ENCODE measurements at regions not wholly inside any gene's neighbourhood (a gene's known extent, or its start where the extent isn't known, plus 50 kb on each side); places are given as distances from the start of the nearest gene placed in this dataset.
"Not testable (repeated sequence)": the region's sequence is repeated elsewhere in the genome, so short reads cannot be mapped to it uniquely, and the experiment has no call there.

DNA sequence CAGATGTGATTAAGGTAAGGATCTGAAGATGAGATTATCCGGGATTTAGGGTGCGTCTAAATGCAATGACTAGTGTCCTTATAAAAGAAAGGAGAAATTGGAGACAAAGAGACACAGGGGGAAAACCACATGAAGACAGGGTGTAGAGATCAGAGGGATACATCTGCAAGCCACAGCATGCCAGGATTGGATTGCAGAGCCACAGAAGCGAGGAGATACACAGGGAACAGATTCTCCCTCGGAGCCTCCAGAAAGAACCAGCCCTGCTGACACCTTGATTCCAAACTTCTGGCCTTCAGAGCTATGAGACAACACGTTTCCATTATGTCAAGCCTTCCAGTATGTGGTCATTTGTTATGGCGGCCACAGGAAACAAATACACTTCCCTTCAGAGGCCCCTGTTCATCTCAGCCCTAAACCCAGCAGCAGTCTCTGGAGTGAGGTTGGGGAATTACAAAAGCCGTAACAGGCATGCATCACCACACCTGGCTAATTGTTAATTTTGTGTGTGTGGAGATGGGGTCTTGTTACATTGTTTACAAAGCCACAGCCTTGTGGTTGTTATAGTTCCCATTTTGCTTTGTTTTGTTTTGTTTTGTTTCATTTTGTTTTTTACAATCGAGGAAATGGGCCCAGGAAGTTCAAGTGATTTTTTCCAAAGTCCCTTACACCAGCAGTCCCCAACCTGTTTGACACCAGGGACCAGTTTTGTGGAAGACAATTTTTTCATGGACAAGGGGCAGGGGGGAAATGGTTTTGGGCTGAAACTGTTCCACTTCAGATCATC lies 51.6 kb upstream of the LYRM9 start:
- no peak for DNase-seq

DNA sequence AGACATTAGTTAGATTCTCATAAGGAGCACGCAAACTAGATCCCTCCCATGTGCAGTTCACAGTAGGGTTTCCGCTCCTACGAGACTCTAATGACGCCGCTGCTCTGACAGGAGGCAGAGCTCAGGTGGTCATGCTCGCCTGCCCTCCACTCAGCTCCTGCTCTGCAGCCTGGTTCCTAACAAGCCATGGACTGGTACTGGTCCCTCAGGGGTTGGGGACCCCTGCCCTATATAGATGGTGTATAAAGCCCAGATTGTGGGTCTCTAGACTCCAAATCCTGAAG lies 52.1 kb upstream of the LYRM9 start:
- no peak for DNase-seq

DNA sequence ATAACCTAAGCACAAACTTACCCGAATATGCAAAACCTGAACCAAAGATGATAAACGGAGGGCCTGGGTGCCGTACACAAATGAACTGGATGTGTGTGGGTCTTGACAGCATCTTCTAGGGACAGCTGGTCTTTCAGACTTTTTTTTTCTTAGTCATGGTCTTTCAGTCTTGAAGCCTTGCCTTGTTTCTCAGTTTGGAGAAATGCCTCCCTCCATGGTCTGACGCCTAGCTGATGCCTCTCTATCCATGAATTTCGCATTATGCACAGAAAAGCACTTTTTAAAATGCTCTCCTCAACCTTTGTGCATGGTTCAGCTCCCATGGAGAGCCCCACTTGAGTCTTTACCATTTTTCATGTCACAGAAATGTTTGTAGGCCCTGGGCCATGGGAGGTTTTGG lies 52.8 kb upstream of the LYRM9 start:
- no peak for DNase-seq

DNA sequence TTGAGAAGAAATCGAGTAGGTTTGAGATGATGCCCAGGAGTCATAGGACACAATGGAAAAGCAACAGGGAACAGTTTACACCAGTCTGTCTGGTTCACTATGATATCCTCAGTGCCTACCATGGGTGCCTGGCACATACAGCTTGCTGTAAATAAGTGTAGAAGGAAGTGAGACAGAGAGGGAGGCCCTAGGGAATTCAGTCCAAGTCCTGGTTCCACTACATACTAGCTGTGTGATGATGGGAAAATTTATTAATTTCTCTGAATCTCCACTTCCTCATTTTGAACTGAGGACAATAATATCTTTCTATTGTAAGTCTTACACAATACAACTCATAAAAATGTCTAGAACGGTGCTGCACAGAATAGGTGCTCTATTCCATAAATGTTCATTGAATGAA lies 53.3 kb upstream of the LYRM9 start:
- peak; percentile 7 to 24 (median 9) for DNase-seq

DNA sequence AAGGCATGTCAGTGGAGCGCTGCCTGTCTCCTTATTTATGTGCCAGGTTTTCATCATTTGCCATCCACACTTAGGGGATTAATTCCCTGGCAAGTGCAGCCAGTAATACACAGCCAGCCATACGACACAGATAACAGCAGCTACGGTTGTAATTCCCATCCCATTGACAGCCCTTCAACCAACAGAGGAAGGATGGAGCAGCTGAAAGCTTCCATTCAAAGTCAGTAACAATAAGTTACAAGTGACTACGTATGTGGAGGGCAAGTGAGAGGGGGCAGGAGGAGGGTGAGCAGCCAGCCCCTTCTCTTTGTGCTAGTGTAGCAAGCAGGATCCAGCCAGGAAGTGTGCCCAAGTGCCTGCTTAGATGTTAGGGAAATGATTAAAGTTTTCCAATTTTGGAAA lies 53.8 kb upstream of the LYRM9 start:
- no peak for DNase-seq

DNA sequence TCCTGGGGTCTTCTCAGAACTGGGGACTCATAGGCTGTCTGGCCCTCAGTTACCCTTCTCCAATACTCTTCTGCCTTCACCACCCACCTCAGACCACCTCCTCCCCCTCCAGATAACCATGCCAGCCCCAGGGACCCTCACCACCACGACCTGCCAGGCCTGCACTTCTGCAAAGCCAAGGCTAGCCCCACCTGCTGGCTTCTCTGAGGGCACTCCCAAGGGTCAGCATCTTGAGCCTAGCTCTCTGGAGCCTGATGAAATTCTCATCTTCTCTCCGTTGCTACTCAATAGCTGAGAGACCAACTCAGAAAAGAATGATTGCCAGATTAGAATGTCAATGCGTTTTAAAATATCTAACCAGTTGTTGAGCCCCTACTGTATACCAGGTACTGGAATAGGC lies 56.1 kb upstream of the LYRM9 start:
- no peak for DNase-seq

DNA sequence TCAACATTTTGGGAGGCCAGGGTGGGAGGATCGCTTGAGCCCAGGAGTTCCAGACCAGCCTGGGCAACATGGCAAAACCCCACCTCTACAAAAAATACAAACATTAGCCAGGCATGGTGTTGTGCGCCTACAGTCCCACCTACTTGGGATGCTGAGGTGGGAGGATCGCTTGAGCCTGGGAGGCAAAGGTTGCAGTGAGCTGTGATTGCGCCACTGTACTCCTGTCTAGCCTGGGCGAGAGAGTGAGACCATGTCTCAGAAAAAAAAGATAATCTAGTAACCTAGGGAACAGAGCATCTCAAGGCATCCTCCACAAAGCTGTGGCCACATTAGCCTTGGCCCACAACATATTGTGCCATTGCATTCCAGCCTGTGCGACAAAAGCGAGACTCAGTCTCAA lies 57.1 kb upstream of the LYRM9 start:
- not testable (repeated sequence) for DNase-seq

DNA sequence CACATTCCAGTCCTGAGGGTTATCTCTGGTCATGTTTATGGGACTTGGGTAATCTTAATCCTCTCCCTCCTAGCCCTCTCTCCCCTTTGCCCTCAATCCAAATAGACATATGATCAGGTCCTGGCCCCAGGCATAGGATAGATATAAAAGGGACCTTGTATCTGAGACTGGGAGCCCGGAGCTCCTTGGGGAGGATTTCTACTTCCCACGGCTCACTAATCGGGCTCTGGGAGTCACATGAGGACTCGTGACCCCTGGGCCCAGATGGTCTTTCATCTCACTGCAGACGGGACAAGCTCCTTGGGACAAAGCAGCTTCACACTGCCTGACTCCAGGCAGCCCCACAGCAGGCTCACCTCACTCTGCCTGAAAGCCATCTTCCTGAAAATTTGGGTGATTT lies 57.8 kb upstream of the LYRM9 start:
- DNase-seq, result no peak

DNA sequence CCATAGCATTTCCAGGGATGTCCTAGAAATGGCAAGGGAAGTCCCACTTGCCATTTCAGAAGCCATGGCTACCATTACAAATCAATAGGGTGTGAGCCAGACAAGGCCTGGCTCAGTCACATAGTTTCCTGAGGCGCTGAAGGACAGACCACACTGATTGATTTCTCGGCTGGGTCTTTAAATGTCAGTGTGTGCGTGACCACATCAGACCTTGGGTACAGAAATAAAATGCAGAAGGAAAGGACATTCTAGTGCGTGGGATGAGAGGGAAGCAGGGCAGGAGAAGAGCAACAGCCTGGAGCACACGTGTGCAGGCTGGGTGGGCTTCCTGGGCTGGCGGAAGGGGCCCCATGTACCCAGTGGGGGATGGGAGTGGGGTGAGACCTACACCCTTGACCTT lies 58.7 kb upstream of the LYRM9 start:
- DNase-seq, result peak; percentile 29 to 48 (median 34)

DNA sequence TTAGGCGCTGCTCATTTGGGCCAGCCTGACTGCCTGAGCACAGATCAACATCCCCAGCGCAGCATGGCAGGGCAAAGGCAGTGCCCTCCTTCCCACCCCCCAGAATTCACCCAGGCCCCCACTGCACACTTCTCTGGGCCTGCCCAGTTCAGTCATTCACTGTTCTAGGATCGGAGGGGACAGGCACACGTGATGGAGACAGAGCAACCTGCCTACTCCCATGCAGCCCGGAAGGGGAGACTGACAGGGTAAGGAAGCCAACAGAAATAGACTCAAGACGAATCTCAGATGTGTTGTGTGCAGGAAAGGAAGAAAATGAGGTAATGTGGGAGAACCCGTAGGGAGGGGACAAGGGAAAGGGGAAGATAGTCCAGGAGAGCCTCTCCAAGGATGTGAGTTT lies 59.2 kb upstream of the LYRM9 start:
- peak; percentile 21 to 25 (median 22) for DNase-seq

DNA sequence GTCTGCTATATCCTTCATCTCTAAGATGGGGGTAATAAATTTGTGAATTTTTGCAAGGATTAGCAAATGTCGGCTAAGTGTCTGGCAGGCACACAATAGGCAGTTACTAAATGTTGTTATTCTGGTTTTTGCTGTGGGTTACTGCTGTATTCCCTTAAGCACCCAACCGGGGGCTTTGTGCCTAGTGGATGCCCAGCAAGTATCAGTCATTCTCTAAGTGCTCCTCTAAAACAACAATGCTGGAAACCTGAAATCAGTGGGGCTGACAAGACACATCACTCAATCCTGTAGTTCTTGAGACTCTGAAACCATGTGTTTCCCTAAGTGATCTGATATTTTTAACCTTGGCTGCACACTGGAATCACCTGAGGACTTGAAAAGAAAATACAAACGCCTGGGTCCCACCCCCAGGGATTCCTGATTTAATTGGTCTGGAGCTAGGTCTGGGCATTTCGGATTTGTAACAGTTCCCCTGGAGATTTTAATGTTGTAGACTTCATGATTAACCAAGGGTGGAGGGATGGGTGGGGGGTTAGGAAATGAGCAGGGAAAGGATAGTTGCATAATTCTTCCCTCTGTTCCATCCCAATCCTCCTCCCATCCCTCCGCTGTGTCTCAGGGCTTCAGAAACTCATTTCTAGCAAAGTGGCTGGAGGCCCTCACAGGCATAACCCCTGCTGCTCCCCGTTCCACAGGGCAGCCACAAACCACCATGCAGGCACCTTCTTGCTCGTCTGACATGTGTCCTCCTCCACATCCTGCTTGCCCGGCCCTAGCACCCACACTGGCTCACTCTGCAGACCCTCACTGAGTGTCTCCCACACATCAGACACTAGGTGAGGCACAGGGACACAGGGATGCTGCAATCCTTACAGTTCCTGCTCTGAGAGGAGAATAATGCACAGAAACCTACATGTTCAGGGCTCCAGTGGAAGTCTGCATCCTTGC lies 61.7 kb upstream of the LYRM9 start:
- DNase-seq, result no peak

DNA sequence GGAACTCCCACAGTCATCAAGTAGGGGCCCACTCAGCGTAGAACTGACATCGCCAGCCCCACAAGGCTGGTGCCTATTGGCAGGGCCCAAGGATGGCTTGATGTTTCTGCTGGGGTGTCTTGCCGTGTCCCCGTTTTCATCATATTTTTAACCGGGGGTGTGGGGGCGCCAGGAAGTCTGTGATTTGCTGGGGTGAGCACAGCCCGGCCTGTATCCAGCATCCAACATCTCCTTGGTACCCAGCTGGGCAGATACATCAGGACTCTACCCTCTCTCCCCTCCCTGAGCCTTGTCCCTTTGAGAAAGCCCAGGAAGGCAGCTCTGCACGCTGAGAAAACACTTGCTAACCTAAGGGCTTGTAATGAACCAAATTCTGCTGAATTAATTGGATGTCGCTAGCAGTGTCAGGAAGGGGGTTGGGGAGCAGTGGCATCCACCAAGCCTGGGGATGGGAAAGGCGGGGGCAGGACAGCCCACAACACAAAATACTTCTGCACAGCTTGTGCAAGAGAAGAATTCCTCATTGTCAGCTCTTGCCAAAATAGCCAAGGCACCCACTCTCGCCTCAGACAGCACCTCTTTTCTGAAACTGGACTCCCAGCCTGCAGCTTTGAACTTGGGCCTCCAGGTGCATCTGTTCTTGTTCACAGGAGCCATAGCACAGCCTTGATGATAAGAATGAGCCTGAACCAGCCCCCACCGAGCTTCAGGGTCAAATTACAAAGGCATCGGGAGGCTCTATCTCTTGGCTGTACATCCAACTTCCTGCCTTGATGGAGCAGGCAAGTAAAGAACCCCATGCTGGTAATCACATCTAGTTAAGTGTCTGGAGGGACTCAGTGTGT lies 63.7 kb upstream of the LYRM9 start:
- DNase-seq, result no peak

DNA sequence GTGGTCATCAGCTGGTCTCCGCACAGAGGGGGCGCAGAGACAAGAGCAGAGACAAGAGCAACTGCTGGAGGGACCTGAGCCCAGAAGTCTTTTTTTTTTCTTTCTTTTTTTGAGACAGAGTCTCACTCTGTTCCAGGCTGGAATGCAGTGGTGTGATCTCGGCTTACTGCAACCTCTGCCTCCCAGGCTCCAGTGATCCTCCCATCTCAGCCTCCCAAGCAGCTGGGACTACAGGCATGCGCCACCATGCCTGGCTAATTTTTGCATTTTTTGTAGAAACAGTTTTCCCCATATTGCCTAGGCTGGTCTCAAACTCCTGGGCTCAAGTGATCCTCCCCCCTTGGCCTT lies 64.3 kb upstream of the LYRM9 start:
- not testable (repeated sequence) for DNase-seq

DNA sequence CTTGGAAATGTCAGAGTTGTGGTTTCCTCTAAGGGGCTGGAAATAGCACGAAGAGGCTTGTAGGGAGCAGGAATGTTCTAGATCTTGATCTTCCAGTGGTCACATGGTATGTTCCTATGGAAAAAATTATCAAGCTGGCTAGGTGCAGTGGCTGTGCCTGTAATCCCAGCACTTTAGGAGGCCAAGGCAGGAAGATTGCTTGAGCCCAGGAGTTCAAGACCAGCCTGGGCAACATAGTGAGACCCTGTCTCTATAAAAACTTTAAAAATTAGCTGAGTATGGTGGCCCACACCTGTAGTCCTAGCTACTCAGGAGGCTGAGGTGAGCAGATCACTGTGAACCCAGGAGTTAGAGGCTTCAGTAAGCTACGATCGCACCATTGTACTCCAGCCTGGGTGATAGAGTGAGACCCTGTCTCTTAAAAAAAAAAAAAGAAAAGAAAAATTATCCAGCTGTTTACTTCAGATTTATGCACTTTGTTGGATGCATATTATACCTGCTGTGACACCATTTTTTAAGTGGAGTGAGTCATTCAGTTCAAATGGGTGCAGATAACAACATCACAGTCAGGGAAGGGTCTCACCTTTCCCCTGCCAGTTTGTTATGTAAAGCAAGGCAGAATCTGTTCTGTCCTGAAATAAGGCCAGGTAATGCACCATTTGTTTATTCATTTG lies 65.7 kb upstream of the LYRM9 start:
- DNase-seq, result no peak

DNA sequence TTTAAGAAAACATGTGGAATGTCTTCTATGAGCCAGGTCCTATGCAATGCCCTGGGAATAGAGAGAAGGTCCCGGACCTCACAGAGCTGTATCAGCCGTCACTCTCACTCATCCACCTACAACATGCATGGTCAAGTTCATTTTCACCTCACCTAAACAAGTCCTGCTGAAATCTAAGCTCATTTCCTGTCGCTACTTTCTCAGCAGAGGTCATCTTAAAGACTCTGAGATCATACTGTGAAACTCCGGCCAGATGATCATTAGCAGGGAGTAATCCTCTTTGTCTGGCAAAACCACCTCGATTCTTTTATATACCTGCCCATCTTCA lies 66.2 kb upstream of the LYRM9 start:
- no peak for DNase-seq

DNA sequence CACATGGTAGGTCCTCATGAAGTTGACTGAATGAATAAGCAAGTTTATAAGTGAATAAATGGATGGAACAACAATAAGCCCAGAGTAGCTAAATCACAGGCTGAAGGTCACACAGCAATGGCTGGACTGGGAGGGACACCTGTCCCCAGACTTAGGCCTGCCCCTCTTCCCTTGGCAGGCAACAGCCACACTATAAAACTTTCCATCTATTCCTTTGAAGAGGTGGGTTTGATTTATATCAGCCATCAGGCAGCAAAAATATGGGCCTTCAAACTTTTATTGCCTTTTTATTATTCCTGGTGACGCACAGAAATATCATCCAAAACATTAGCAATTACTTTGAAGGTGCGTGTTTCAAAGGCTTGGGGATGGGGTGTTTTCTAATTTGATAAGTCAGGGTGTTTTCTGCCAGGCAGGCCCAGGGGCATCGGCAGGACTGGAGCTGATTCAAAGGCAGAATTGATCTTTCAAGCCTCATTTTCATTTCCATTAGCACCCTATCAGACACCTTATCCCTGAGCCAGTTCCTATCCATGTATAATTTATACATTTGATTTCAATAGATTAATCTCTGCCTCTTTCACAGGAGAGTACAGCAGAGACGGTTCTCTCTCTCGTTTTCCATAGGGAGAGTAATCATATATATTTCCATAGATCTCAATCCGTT lies 67.2 kb upstream of the LYRM9 start:
- no peak for DNase-seq

DNA sequence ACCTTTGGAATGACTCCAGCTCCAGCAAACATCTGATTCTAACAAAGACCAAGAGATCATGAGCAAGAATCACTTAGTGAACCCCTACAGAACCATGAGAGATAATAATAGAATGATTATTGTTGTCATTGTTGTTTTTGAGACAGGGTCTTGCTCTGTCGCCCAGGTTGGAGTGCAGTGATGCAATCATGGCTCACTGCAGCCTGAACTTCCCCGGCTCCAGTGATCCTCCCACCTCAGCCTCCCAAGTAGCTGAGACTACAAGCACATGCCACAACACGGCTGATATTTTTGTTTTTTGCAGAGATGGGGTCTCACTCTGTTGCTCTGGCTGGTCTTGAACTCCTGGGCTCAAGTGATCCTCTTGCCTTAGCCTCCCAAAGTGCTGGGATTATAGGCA lies 69.4 kb upstream of the LYRM9 start:
- not testable (repeated sequence) for DNase-seq

DNA sequence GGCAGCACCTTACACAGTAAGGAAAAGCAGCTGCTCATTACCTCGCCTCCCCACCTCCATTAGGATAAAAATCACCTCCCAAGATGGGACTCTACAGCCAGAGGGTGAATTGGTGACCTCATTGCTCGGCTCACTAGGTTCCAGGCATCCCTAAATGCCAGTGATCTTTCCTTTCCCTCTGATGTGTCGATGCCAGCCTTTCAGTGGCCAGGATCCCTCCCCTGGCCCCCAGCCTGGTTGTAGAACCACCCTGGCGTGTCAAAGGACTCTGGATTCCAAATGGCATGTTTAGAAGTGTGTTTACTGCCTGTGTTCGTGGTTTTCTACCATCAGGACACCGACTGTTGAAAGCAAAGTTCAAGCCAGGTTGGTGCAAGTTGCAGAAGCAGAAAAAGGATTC lies 72.1 kb upstream of the LYRM9 start:
- DNase-seq, result no peak

DNA sequence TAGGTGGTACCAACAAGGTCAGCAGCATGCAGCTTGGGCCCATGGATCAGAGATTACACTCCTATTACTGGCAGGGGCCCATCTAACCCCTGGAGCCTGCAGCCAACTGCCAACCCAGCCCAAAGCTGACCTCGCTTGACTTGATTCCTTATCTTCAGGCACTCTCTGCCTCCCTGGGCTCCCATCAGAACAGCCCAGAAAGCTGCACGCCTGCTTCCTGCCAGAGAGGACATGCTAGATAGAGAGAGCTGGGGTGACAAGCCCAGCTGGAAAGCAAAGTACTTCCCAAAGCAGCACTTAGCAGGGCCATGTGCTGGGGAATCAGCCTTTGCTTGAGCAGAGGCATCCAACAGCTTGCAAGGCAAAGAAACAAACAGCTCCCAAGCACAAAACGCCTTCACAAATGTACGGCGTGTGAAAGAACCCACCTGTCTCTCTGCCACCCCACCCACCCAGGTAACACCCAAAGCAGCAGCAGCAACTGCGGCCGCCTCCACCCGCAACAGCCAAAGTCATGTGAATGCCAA lies 74.2 kb upstream of the NLK start:
- DNase-seq, result no peak

DNA sequence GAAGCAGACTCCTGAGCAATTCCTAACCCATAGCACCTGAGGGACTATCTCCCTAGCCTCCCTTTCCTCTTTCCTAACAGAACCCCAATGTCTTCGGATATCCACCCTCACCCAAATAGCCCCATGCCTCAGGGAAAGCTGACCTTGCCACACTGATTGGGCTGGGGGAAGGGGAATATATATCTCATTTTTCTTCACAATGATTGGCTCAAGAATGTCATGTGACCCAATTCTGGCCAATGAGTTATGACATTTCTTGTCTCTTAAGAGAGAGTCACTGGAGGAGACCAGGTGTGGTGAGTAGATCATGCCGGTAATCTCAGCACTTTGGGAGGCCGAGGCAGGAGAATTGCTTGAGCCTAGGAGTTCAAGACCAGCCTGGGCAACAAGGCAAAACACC lies 71.9 kb upstream of the NLK start:
- no peak for DNase-seq

DNA sequence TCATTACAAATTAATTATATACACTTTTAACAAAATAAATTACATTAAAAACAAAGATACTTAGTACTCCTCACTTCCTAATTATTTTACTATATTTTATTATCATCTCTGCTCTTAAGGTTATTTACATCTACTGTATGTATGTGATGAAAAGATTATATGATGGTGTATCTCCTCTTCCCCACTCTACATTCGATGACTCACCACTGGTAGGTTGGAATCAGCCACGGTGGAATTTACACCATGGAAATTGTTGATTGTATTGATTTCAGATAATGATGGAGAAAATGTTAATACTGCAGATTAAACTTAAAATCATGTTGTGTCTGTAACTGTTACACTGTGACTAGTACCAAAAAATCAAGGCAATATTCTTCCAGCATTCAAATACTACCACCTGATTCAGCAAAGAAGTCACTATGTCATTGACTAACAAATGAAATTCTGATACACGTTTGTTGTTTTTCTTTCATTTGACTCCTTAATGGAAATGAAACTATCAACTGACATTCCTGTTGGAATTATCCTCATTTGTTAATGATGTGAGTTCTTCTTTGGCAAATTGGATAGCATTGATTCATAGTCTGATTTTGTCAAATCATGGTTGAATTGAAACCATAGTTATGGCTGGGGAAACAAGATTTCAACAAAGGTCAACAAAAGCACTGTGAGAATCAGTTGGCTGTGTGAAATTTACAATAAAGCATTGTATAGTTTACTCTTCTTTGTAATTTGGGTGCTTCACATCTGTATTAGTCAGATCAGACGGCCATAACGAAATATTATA lies 69.0 kb upstream of the NLK start:
- no peak for DNase-seq

DNA sequence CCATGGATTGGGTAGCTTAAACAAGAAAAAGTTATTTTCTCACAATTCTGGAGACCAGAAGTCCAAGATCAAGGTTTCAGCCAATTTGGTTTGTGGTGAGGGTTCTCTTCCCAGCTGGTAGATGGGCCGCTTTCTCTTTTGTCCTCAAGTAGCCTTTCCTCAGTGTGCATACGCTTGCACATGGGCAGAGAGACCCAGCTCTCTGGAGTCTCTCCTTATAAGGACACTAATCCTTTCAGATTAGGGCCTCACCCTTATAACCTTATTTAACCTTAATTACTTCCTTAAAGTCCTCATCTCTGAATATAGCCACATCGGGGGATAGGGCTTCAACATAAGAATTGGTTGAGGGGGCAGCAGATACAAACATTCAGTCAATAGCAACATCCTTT lies 68.4 kb upstream of the NLK start:
- no peak for DNase-seq
